ENCODE measurements at regions not wholly inside any gene's neighbourhood (a gene's known extent, or its start where the extent isn't known, plus 50 kb on each side); places are given as distances from the start of the nearest gene placed in this dataset.

DNA sequence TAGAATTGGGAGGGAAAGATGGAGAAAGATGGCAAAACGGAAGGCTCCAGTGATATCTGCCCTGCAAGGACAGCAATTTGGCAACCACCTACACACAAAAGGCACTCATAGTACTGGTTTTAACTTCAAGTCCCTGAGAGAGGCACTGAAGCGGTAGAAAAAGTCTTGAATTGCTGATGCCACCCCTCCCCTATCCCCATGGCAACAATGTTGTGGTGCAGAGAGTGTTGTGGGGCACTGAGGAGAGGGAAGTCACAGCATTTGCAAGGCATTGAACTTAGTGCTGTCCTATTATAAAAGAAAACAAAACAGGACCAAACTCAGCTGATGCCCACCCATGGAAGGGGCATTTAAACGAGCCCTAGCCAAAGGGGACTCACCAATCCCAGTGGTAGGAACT lies 343.7 kb downstream of the HAO1 start:
- TF ChIP-seq POLR2A (IDR thresholded peaks at IDR 0.05; ENCODE audit: low read depth, low read length) (no peak), CTCF (conservative IDR thresholded peaks at IDR 0.05; ENCODE audit: low read depth, low read length) (no peak), CEBPB (IDR thresholded peaks at IDR 0.05; ENCODE audit: low read depth, low read length) (no peak)
